Osteocyte (in vitro differentiated cells): ENCODE measurements at regions not wholly inside any gene's neighbourhood (a gene's known extent, or its start where the extent isn't known, plus 50 kb on each side); places are given as distances from the start of the nearest gene placed in this dataset.

Source experiments
- DNase-seq: peaks from one replicate; pipeline ENCODE4 v3.0.0; 2021; ENCODE audit warnings: mixed read lengths; ENCODE audit not compliant: unreplicated experiment; ENCODE audit errors: extremely low spot score
- H3K27ac Mint-ChIP-seq: one replicate; pipeline ENCODE4 v1.8.0; 2021; ENCODE audit warnings: mild to moderate bottlenecking, mixed read lengths; ENCODE audit not compliant: unreplicated experiment
- H3K27me3 Mint-ChIP-seq: one replicate; pipeline ENCODE4 v1.8.0; 2021; ENCODE audit warnings: mixed read lengths; ENCODE audit not compliant: unreplicated experiment
- H3K36me3 Mint-ChIP-seq: one replicate; pipeline ENCODE4 v1.8.0; 2021; ENCODE audit warnings: mixed read lengths; ENCODE audit not compliant: unreplicated experiment
- H3K4me1 Mint-ChIP-seq: one replicate; pipeline ENCODE4 v1.8.0; 2021; ENCODE audit warnings: mixed read lengths; ENCODE audit not compliant: unreplicated experiment
- H3K4me3 Mint-ChIP-seq: one replicate; pipeline ENCODE4 v1.8.0; 2021; ENCODE audit warnings: mild to moderate bottlenecking, moderate library complexity, mixed read lengths; ENCODE audit not compliant: unreplicated experiment
- H3K9me3 Mint-ChIP-seq: one replicate; pipeline ENCODE4 v1.8.0; 2021; ENCODE audit warnings: mixed read lengths; ENCODE audit not compliant: unreplicated experiment
- TF ChIP-seq, protein P1 (sequence below): fragments of 200-600 bp; sonication (generic); IDR thresholded peaks from 2 replicates; pipeline ENCODE4 v1.5.0; 2021; ENCODE audit warnings: antibody characterized with exemption, mild to moderate bottlenecking, moderate library complexity

DNA sequence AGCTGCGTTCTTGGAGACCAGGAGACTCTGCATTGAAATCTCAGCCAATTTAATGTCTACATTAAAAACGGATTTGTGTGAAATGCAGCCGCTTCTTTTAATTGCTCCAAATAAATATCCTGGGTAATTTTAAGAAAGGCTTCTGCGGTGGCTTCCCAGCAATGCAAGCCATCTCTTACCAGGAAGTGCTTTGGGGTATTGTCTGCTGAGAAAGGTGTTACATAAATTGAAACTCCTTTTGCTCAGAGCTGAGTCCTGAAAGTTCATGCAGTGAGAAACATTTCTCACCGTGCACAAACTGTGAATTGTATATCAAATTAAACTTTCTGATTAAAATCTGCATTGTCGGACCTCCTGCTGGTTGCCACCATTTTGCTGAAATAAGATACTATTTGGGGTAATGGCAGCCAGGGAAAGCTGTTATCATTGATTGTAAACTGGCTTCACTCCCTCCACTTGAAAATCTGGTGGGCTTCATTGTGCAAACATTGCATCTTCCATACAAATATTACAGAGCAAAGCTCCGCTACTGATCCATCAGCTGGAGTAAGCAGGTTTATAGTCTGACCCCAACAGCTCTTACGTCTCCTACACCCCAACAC, 59.5 kb downstream of the ZIC5 start:
- no peaks in the 10 kb centered on the region for H3K36me3 Mint-ChIP-seq
- no peaks in the 10 kb centered on the region for H3K27me3 Mint-ChIP-seq
- TF ChIP-seq, protein P1, sequence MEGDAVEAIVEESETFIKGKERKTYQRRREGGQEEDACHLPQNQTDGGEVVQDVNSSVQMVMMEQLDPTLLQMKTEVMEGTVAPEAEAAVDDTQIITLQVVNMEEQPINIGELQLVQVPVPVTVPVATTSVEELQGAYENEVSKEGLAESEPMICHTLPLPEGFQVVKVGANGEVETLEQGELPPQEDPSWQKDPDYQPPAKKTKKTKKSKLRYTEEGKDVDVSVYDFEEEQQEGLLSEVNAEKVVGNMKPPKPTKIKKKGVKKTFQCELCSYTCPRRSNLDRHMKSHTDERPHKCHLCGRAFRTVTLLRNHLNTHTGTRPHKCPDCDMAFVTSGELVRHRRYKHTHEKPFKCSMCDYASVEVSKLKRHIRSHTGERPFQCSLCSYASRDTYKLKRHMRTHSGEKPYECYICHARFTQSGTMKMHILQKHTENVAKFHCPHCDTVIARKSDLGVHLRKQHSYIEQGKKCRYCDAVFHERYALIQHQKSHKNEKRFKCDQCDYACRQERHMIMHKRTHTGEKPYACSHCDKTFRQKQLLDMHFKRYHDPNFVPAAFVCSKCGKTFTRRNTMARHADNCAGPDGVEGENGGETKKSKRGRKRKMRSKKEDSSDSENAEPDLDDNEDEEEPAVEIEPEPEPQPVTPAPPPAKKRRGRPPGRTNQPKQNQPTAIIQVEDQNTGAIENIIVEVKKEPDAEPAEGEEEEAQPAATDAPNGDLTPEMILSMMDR = no peak
- peaks cover 28% of the 10 kb centered on the region for H3K4me1 Mint-ChIP-seq
- no peak overlapping the region for H3K27ac Mint-ChIP-seq
- no peaks in the 10 kb centered on the region for H3K9me3 Mint-ChIP-seq
- DNase-seq = no peak
- H3K4me3 Mint-ChIP-seq = no peak overlapping the region

DNA sequence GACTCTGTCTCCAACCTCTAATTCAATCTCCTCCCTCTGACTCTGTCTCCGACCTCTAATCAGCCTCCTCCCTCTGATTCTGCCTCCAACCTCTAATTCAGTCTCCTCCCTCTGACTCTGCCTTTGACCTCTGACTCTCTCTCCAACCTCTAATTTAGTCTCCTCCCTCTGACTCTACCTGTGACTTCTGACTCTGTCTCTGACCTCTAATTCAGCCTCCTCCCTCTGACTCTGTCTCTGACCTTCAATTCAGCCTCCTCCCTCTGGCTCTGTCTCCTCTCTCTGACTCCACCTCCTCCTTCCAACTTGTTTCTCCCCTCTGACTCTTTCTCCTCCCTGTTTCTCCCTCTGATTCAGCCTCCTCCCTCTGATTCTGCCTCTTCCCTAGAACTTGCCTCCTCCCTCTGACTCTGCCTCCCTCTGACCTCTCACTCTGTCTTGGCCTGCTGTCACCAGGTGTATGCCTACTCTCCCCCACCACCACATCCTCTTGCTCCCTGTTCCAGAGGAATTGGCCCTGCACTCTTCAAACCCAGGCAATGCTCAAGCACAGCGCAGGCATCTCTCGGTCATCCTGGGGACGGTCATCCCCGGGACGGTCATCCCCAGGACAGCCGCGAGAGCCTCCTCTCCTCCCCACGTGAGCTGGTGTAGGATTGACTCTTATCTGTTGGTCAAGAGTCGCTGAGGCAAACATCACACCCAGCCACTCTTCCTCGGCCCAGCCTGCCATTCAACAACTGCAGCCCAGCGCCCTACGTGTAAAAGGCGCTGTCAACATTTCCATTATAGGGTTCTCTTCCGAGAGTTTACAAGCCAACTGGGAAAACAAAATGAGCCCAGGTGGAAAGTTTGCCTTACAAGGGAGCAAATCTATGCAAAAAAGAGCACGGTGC, 60.2 kb downstream of the ZIC5 start:
- Mint-ChIP-seq H3K27ac (no peak overlapping the region), H3K27me3 (no peaks in the 10 kb centered on the region), H3K36me3 (no peaks in the 10 kb centered on the region), H3K4me1 (peaks cover 22% of the 10 kb centered on the region), H3K4me3 (no peak overlapping the region), H3K9me3 (no peaks in the 10 kb centered on the region)
- TF ChIP-seq, protein P1 = no peak
- no peak for DNase-seq

DNA sequence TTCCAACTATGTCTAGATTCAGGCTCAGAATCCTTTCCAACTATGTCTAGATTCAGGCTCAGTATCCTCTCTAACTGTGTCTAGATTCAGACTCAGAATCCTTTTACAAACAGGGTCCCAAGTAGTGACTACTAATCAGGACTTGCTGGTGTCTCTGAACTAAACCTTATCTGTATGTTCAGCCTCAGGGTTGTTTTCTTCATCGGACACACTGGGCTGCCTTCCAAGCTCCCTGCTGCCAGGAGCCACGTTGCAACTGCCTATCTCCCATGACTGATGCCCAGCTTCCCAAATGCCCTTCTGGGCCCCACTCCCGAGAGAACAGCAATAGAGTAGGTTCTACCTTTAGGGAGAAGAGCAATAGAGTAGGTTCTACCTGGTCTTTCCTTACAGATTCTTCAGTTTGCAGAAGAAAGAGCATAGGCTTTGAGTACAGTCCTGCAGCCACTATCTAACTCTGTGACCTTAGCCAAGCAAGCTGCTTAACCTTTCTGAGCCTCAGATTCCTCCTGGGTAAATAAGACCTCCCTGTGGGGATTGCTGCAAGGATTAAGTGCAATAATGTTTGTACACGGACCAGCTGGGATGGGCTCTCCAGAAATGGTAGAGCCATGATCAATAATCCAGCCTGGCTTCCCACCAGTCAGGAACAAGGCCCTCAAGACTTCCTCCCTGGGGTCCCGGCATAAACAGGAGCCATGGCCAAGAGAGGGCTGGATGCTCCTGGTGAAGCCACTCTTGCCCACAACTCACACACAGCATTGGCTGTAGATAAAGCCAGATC, 61.5 kb downstream of the ZIC5 start:
- H3K4me3 Mint-ChIP-seq = no peak overlapping the region
- H3K9me3 Mint-ChIP-seq = no peaks in the 10 kb centered on the region

DNA sequence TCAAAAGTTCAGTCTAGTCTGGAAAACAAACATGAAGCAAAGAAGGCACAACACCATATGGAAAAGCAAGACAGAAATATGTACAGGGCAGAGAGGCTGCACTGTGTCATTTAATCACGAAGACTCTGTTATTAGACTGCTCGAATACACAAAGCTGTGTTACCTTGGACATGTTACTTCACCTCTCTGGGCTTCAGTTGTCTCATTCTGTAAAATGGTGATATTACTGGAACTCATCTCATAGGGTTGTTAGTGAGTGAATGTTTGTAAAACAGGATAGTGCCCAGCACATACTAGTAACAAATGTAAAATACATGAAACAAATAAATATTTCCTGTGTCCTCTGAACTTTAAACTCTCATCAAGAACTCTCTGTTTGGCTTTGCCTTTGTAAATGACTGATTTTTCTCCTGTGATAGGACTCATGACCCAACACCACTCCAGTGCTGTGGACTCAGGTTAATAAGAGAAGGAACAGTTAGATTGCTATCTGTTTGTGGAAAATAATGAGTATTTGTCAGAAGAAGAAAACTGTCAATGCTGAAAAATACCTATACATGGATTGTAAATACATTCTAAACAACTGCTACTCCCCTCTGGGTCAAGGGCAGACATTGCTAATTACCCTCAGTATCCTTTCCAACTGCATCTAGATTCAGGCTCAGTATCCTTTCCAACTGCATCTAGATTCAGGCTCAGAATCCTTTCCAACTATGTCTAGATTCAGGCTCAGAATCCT, 62.3 kb downstream of the ZIC5 start:
- Mint-ChIP-seq H3K4me1 (peaks cover 22% of the 10 kb centered on the region), H3K27me3 (no peaks in the 10 kb centered on the region), H3K36me3 (no peaks in the 10 kb centered on the region), H3K27ac (no peak overlapping the region), H3K9me3 (no peaks in the 10 kb centered on the region), H3K4me3 (no peak overlapping the region)
- no peak for DNase-seq
- TF ChIP-seq, protein P1 = no peak

More for the DNA sequence above, 61.5 kb downstream of the ZIC5 start:
- H3K36me3 Mint-ChIP-seq = no peaks in the 10 kb centered on the region
- H3K4me1 Mint-ChIP-seq = peaks cover 22% of the 10 kb centered on the region
- no peak for DNase-seq
- no peaks in the 10 kb centered on the region for H3K27me3 Mint-ChIP-seq
- no peak overlapping the region for H3K27ac Mint-ChIP-seq
- TF ChIP-seq, protein P1 = no peak
